K562 (cell line): ENCODE measurements at regions not wholly inside any gene's neighbourhood (a gene's known extent, or its start where the extent isn't known, plus 50 kb on each side); places are given as distances from the start of the nearest gene placed in this dataset.

ENCODE experiments used
- ATAC-seq: fragments of 200-7000 bp; cut with Tn5 transposase; 3 replicates; pipeline ENCODE4 v1.9.1; 2020; ENCODE audit warnings: moderate library complexity
- BruUV-seq: library from RNA; stranded (reverse); fragments of 400-500 nt; replicated peaks from 2 replicates; lab custom pipeline; 2021; lab: Mats Ljungman, UMichigan
- CTCF ChIA-PET: fragments of 300-600 bp; formaldehyde crosslinking; extraction: SDS; loops from one replicate; lab custom pipeline; 2021; ENCODE audit warnings: low intra/inter-chr PET ratio; lab: Yijun Ruan, JAX
- POLR2A ChIA-PET: fragments of 300-600, 350-650 bp; sonication (Branson Sonifier 250); formaldehyde crosslinking; extraction: SDS; loops from one replicate; lab custom pipeline; 2021; ENCODE audit warnings: antibody characterized with exemption, inconsistent platforms; lab: Yijun Ruan, JAX
- DNase-seq, 4 experiments: peaks; one replicate each; pipeline versions ENCODE4 v3.0.0 to v3.0.0-alpha.2; 2011 to 2018; ENCODE audit warnings: low spot score in 3 of 4, mixed read lengths in 3 of 4; ENCODE audit errors: extremely low read depth in 1 of 4
- FAIRE-seq: peaks from 2 replicates; lab custom pipeline; 2011; peaks lifted over from hg19 to GRCh38; lab: Jason Lieb, UNC
- H2AFZ ChIP-seq: 2 replicates; pipeline ENCODE4 v1.6.0; 2011; ENCODE audit warnings: low read depth, low read length, control low read depth, inconsistent platforms
- H3K27ac ChIP-seq: fragments of 200-600 bp; 3 replicates; pipeline ENCODE4 v1.8.0; 2011; ENCODE audit warnings: low read depth, mild to moderate bottlenecking, control low read depth, inconsistent platforms, low read length, moderate library complexity, mixed read lengths; ENCODE audit errors: extremely low read depth
- H3K27me3 ChIP-seq, 2 experiments: fragments of 300-600 bp in 1 of 2; 2 replicates in 1 of 2; 3 replicates in 1 of 2; pipeline versions ENCODE4 v1.6.0 to v1.8.0; 2011; ENCODE audit warnings: inconsistent platforms in 2 of 2, low read length in 2 of 2, mild to moderate bottlenecking in 1 of 2, mixed read lengths in 1 of 2, moderate library complexity in 1 of 2; ENCODE audit not compliant: control insufficient read depth in 2 of 2, insufficient read depth in 2 of 2
- H3K36me3 ChIP-seq: fragments of 300-600 bp; 3 replicates; pipeline ENCODE4 v1.8.0; 2011; ENCODE audit warnings: mild to moderate bottlenecking, low read length, inconsistent platforms; ENCODE audit not compliant: control insufficient read depth, insufficient read depth
- H3K4me1 ChIP-seq, 2 experiments: fragments of 200-600 bp in 1 of 2; replicated peaks in 1 of 2; 2 replicates in 1 of 2; 3 replicates in 1 of 2; pipeline versions ENCODE4 v1.5.1 to v1.8.0; 2011; ENCODE audit warnings: inconsistent platforms in 2 of 2, low read length in 2 of 2, mild to moderate bottlenecking in 1 of 2, mixed read lengths in 1 of 2, moderate library complexity in 1 of 2; ENCODE audit not compliant: control insufficient read depth in 2 of 2, insufficient read depth in 2 of 2
- H3K4me2 ChIP-seq: 2 replicates; pipeline ENCODE4 v1.6.1; 2011; ENCODE audit warnings: low read length, control low read depth, inconsistent platforms, mixed read lengths; ENCODE audit not compliant: insufficient read depth
- H3K4me3 ChIP-seq: fragments of 200-600 bp; sonication (generic), shearing (Covaris generic); 2 replicates; pipeline ENCODE4 v1.5.1; 2016; ENCODE audit warnings: control low read depth, inconsistent platforms
- H3K79me2 ChIP-seq: fragments of 200-600 bp; 3 replicates; pipeline ENCODE4 v1.8.0; 2011; ENCODE audit warnings: low read length, inconsistent platforms; ENCODE audit not compliant: control insufficient read depth, insufficient read depth
- H3K9ac ChIP-seq, 2 experiments: 2 replicates each; pipeline versions ENCODE4 v1.6.0 to v1.6.1; 2011; ENCODE audit warnings: low read depth in 2 of 2, low read length in 2 of 2, control low read depth in 1 of 2, inconsistent platforms in 1 of 2, mild to moderate bottlenecking in 1 of 2, mixed read lengths in 1 of 2; ENCODE audit not compliant: insufficient read depth in 1 of 2
- H3K9me1 ChIP-seq: one replicate; pipeline ENCODE4 v1.6.0; 2011; ENCODE audit warnings: inconsistent platforms, mild to moderate bottlenecking, low read length, moderate library complexity; ENCODE audit not compliant: control insufficient read depth, insufficient read depth
- H3K9me3 ChIP-seq: replicated peaks from 2 replicates; pipeline ENCODE4 v1.5.1; 2011; ENCODE audit warnings: low read depth, low read length, inconsistent platforms; ENCODE audit not compliant: control insufficient read depth, insufficient read depth
- H4K20me1 ChIP-seq: replicated peaks from 2 replicates; pipeline ENCODE4 v1.6.1; 2011; ENCODE audit warnings: low read length, inconsistent platforms, mixed read lengths; ENCODE audit not compliant: control insufficient read depth, insufficient read depth
- CREB1 ChIP-seq, 2 experiments: sonication (generic) in 1 of 2; formaldehyde crosslinking in 1 of 2; IDR thresholded peaks; 2 replicates each; pipeline versions ENCODE4 v1.6.1 to v1.8.0; 2012 to 2022; ENCODE audit warnings: inconsistent platforms in 1 of 2, mild to moderate bottlenecking in 1 of 2, missing genetic modification reagents in 1 of 2, moderate library complexity in 1 of 2
- GTF2A2 ChIP-seq: IDR thresholded peaks from 2 replicates; pipeline ENCODE4 v1.6.1; 2016; ENCODE audit warnings: mild to moderate bottlenecking, missing genetic modification characterization, missing compliant biosample characterization
- LARP7 ChIP-seq: fragments of 450-650 bp; IDR thresholded peaks from 2 replicates; pipeline ENCODE4 v1.6.1; 2016
- MAFF ChIP-seq: IDR thresholded peaks from 2 replicates; pipeline ENCODE4 v1.6.1; 2012; ENCODE audit warnings: low read length, improper control_type of control experiment
- NFATC3 ChIP-seq: fragments of 450-650 bp; IDR thresholded peaks from 2 replicates; pipeline ENCODE4 v1.6.1; 2017; ENCODE audit warnings: mild to moderate bottlenecking
- NR1H2 ChIP-seq: sonication (generic); formaldehyde crosslinking; IDR thresholded peaks from 2 replicates; pipeline ENCODE4 v1.4.0; 2020; ENCODE audit warnings: mild to moderate bottlenecking, missing genetic modification reagents
- RAD21 ChIP-seq, 2 experiments: fragments of 250-450 bp in 1 of 2; fragments of 450-650 bp in 1 of 2; sonication (Bioruptor Pico) in 1 of 2; formaldehyde crosslinking in 1 of 2; IDR thresholded peaks in 1 of 2; conservative IDR thresholded peaks in 1 of 2; 2 replicates each; pipeline versions ENCODE4 v1.4.0 to v1.8.0; 2020 to 2022; ENCODE audit warnings: mild to moderate bottlenecking in 2 of 2, moderate library complexity in 1 of 2
- THRAP3 ChIP-seq: fragments of 450-650 bp; IDR thresholded peaks from 2 replicates; pipeline ENCODE4 v1.6.1; 2016; ENCODE audit warnings: mild to moderate bottlenecking, inconsistent platforms, borderline replicate concordance
- ZNF445 ChIP-seq: fragments of 250-450 bp; sonication (Bioruptor Pico); IDR thresholded peaks from 2 replicates; pipeline ENCODE4 v1.4.0; 2020; ENCODE audit warnings: low read depth, mild to moderate bottlenecking, moderate library complexity
- ZNF551 ChIP-seq: fragments of 250-450 bp; sonication (Bioruptor Pico); IDR thresholded peaks from 2 replicates; pipeline ENCODE4 v1.5.0; 2021; ENCODE audit warnings: mild to moderate bottlenecking, moderate library complexity
- ZZZ3 ChIP-seq: fragments of 450-650 bp; IDR thresholded peaks from 2 replicates; pipeline ENCODE4 v1.6.1; 2016; ENCODE audit warnings: antibody characterized with exemption, mild to moderate bottlenecking, moderate library complexity
- WGBS: fragments of 100-300 bp; shearing (Covaris generic); methylation state at CpG from one replicate; pipeline ENCODE4 v1.1.6; 2016; ENCODE audit warnings: low coverage, mixed read lengths; ENCODE audit not compliant: insufficient coverage; ENCODE audit errors: missing lambda C conversion rate; 5-methylcytosine and 5-hydroxymethylcytosine counted together
- in situ Hi-C: fragments of 300-500 bp; cut with MboI; formaldehyde crosslinking; loops from 4 replicates; pipeline ENCODE4 v1.15.0; 2018; ENCODE audit warnings: inconsistent platforms, mixed read lengths
- intact Hi-C: fragments of 100-400 bp; cut with micrococcal nuclease; formaldehyde crosslinking; loops from 2 replicates; pipeline ENCODE4 v1.14.2; 2022
- TF ChIP-seq, protein P1 (sequence below): sonication (generic); formaldehyde crosslinking; IDR thresholded peaks from 2 replicates; pipeline ENCODE4 v1.8.1; 2023; ENCODE audit warnings: mild to moderate bottlenecking, missing genetic modification reagents
- TF ChIP-seq, protein P2 (sequence below): fragments of 250-450 bp; sonication (Bioruptor Pico); IDR thresholded peaks from 2 replicates; pipeline ENCODE4 v1.9.0; 2021; ENCODE audit warnings: mild to moderate bottlenecking
- TF ChIP-seq, protein P3 (sequence below), 2 experiments: fragments of 450-650 bp in 1 of 2; IDR thresholded peaks; 2 replicates each; pipeline ENCODE4 v1.6.1; 2011 to 2017; ENCODE audit warnings: low read depth in 2 of 2, antibody characterized with exemption in 1 of 2, borderline replicate concordance in 1 of 2, low read length in 1 of 2, mild to moderate bottlenecking in 1 of 2, mixed read lengths in 1 of 2; ENCODE audit not compliant: control insufficient read depth in 1 of 2

DNA sequence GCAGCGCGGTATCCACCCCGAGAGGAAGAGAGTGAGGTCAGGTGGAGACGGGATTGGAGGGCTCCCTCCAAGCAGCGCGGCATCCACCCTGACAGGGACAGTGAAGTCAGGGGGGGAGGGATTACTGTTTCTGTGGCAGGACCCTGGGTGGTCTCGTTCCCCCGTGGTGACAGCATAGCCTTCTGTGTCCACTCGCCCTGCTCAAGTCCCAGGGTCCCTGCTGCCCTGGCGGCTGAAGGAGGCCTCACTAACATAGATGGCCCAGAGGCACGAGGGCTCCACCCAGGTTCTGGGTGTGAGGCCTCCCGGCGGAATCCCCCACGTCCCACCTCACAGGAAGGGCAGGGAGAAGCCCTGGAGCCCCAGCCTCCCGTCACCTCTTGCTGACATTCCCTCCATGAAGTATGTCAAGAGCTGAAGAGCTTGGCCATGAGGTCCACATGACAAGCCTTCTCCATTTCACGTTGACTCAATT lies 636.1 kb downstream of the BRD1 start:
- BruUV-seq = no TSS peak
- ChIA-PET POLR2A (interaction anchor here (0.7 kb wide), 1 partner anchor 28 kb away, joined by 3 read pairs; no protein-coding TSS in a partner anchor), CTCF (no interaction called here)
- FAIRE-seq (no peak), ATAC-seq (no peak), DNase-seq (no peak)
- WGBS = 1% methylated on average over 14 of the region's 16 CpGs
- Histone ChIP-seq H3K79me2 (no peaks in the 10 kb centered on the region), H3K9me3 (no peaks in the 10 kb centered on the region), H4K20me1 (0 out of 2 replicates have a peak, but pooled peaks cover 3% of the 10 kb centered on the region), H3K4me2 (no peak overlapping the region), H3K4me3 (no peak overlapping the region), H3K4me1 (no peaks in the 10 kb centered on the region), H3K36me3 (no peaks in the 10 kb centered on the region), H3K27ac (no peak overlapping the region)
- intact Hi-C loops = no loop called here
- in situ Hi-C loops = no loop called here
- TF ChIP-seq RAD21 (CRISPR knock-in tag; conservative IDR thresholded peaks at IDR 0.05 in 1 of 2, IDR thresholded peaks at IDR 0.05 in 1 of 2) (no peak), MAFF (no peak), ZNF445 (CRISPR knock-in tag) (no peak), CREB1 (IDR thresholded peaks at IDR 0.05) (no peak), CREB1 (CRISPR knock-in tag; IDR thresholded peaks at IDR 0.05) (no peak), ZNF551 (CRISPR knock-in tag) (no peak), GTF2A2 (no peak), NFATC3 (no peak), NR1H2 (CRISPR knock-in tag) (no peak), LARP7 (no peak), ZZZ3 (no peak), THRAP3 (no peak)
- TF ChIP-seq, protein P1, sequence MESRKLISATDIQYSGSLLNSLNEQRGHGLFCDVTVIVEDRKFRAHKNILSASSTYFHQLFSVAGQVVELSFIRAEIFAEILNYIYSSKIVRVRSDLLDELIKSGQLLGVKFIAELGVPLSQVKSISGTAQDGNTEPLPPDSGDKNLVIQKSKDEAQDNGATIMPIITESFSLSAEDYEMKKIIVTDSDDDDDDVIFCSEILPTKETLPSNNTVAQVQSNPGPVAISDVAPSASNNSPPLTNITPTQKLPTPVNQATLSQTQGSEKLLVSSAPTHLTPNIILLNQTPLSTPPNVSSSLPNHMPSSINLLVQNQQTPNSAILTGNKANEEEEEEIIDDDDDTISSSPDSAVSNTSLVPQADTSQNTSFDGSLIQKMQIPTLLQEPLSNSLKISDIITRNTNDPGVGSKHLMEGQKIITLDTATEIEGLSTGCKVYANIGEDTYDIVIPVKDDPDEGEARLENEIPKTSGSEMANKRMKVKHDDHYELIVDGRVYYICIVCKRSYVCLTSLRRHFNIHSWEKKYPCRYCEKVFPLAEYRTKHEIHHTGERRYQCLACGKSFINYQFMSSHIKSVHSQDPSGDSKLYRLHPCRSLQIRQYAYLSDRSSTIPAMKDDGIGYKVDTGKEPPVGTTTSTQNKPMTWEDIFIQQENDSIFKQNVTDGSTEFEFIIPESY (CRISPR knock-in tag) = no peak
- TF ChIP-seq, protein P2, sequence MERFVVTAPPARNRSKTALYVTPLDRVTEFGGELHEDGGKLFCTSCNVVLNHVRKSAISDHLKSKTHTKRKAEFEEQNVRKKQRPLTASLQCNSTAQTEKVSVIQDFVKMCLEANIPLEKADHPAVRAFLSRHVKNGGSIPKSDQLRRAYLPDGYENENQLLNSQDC = no peak
- TF ChIP-seq, protein P3, sequence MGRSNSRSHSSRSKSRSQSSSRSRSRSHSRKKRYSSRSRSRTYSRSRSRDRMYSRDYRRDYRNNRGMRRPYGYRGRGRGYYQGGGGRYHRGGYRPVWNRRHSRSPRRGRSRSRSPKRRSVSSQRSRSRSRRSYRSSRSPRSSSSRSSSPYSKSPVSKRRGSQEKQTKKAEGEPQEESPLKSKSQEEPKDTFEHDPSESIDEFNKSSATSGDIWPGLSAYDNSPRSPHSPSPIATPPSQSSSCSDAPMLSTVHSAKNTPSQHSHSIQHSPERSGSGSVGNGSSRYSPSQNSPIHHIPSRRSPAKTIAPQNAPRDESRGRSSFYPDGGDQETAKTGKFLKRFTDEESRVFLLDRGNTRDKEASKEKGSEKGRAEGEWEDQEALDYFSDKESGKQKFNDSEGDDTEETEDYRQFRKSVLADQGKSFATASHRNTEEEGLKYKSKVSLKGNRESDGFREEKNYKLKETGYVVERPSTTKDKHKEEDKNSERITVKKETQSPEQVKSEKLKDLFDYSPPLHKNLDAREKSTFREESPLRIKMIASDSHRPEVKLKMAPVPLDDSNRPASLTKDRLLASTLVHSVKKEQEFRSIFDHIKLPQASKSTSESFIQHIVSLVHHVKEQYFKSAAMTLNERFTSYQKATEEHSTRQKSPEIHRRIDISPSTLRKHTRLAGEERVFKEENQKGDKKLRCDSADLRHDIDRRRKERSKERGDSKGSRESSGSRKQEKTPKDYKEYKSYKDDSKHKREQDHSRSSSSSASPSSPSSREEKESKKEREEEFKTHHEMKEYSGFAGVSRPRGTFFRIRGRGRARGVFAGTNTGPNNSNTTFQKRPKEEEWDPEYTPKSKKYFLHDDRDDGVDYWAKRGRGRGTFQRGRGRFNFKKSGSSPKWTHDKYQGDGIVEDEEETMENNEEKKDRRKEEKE (IDR thresholded peaks at IDR 0.05; ENCODE audit: borderline replicate concordance in 1 of 2, control insufficient read depth in 1 of 2, low read depth in 2 of 2, low read length in 1 of 2) = no peak
- TF ChIP-seq, all 486 proteins: peak for 0
- no peaks in the 10 kb centered on the region for H3K9me1 ChIP-seq
- peaks cover 0 to 31% of the 10 kb centered on the region in 2 experiments; a peak in 3 of 5 replicates for H3K27me3 ChIP-seq
- H2AFZ ChIP-seq = no peak overlapping the region
- H3K9ac ChIP-seq = no peak overlapping the region
